H9 (cell line): ENCODE measurements at regions not wholly inside any gene's neighbourhood (a gene's known extent, or its start where the extent isn't known, plus 50 kb on each side); places are given as distances from the start of the nearest gene placed in this dataset.

ENCODE experiments used
- DNase-seq: peaks from one replicate; pipeline ENCODE4 v3.0.0-alpha.2; 2017
- H2AFZ ChIP-seq: one replicate; pipeline ENCODE4 v1.6.1; 2013; ENCODE audit warnings: mild to moderate bottlenecking, low read length, control low read depth, moderate library complexity
- H2AK5ac ChIP-seq: 2 replicates; pipeline ENCODE4 v1.6.1; 2013; ENCODE audit warnings: low read length, control low read depth, mixed read lengths; ENCODE audit not compliant: insufficient read length
- H2BK120ac ChIP-seq: one replicate; pipeline ENCODE4 v1.6.1; 2013; ENCODE audit warnings: low read depth, mild to moderate bottlenecking, low read length, control low read depth, inconsistent platforms; ENCODE audit not compliant: poor library complexity, severe bottlenecking
- H2BK12ac ChIP-seq: 2 replicates; pipeline ENCODE4 v1.6.1; 2013; ENCODE audit warnings: low read length, control low read depth, mixed read lengths, low read depth; ENCODE audit not compliant: insufficient read length
- H2BK15ac ChIP-seq: 2 replicates; pipeline ENCODE4 v1.6.1; 2013; ENCODE audit warnings: low read depth, low read length, control low read depth
- H2BK20ac ChIP-seq: one replicate; pipeline ENCODE4 v1.6.1; 2013; ENCODE audit warnings: low read depth, mild to moderate bottlenecking, low read length, control low read depth, inconsistent platforms; ENCODE audit not compliant: poor library complexity, severe bottlenecking
- H2BK5ac ChIP-seq: 2 replicates; pipeline ENCODE4 v1.6.1; 2013; ENCODE audit warnings: low read length, control low read depth, mixed read lengths; ENCODE audit not compliant: insufficient read length
- H3K14ac ChIP-seq: 2 replicates; pipeline ENCODE4 v1.6.1; 2013; ENCODE audit warnings: low read length, control low read depth; ENCODE audit not compliant: insufficient read depth
- H3K18ac ChIP-seq: 2 replicates; pipeline ENCODE4 v1.6.1; 2013; ENCODE audit warnings: low read depth, mild to moderate bottlenecking, mixed read lengths, low read length, control low read depth; ENCODE audit not compliant: insufficient read length
- H3K23ac ChIP-seq: 2 replicates; pipeline ENCODE4 v1.6.1; 2013; ENCODE audit warnings: low read length, control low read depth, mixed read lengths, low read depth; ENCODE audit not compliant: insufficient read length
- H3K23me2 ChIP-seq: 2 replicates; pipeline ENCODE4 v1.6.1; 2013; ENCODE audit warnings: low read depth, mild to moderate bottlenecking, mixed read lengths, low read length, control low read depth; ENCODE audit not compliant: insufficient read length, poor library complexity, severe bottlenecking
- H3K27ac ChIP-seq: 2 replicates; pipeline ENCODE4 v1.5.1; 2013; ENCODE audit warnings: low read length, control low read depth, mixed read lengths, low read depth; ENCODE audit not compliant: insufficient read length
- H3K27me3 ChIP-seq: 2 replicates; pipeline ENCODE4 v1.6.1; 2013; ENCODE audit warnings: low read length, control low read depth, inconsistent platforms; ENCODE audit not compliant: insufficient read depth
- H3K4ac ChIP-seq: 2 replicates; pipeline ENCODE4 v1.6.1; 2013; ENCODE audit warnings: low read depth, mild to moderate bottlenecking, control low read depth, inconsistent platforms, low read length, moderate library complexity
- H3K4me1 ChIP-seq: 2 replicates; pipeline ENCODE4 v1.6.1; 2013; ENCODE audit warnings: low read length, control low read depth, inconsistent platforms; ENCODE audit not compliant: insufficient read depth
- H3K4me2 ChIP-seq: 2 replicates; pipeline ENCODE4 v1.6.1; 2013; ENCODE audit warnings: low read length, control low read depth, mixed read lengths; ENCODE audit not compliant: insufficient read length, insufficient read depth
- H3K56ac ChIP-seq: 2 replicates; pipeline ENCODE4 v1.6.1; 2013; ENCODE audit warnings: low read depth, mild to moderate bottlenecking, mixed read lengths, low read length, control low read depth; ENCODE audit not compliant: insufficient read length
- H3K79me1 ChIP-seq: 2 replicates; pipeline ENCODE4 v1.6.1; 2013; ENCODE audit warnings: low read depth, mild to moderate bottlenecking, moderate library complexity, low read length, control low read depth, inconsistent platforms; ENCODE audit not compliant: insufficient read depth, poor library complexity, severe bottlenecking
- H3K79me2 ChIP-seq: 2 replicates; pipeline ENCODE4 v1.6.1; 2013; ENCODE audit warnings: low read length, control low read depth, inconsistent platforms; ENCODE audit not compliant: insufficient read depth
- H3K9ac ChIP-seq: 2 replicates; pipeline ENCODE4 v1.6.1; 2013; ENCODE audit warnings: low read length, control low read depth, mixed read lengths; ENCODE audit not compliant: insufficient read length; ENCODE audit errors: extremely low read depth
- H3K9me3 ChIP-seq: one replicate; pipeline ENCODE4 v1.6.1; 2013; ENCODE audit warnings: low read depth, low read length, inconsistent platforms; ENCODE audit not compliant: control insufficient read depth
- H3T11ph ChIP-seq: one replicate; pipeline ENCODE4 v1.6.1; 2013; ENCODE audit warnings: mild to moderate bottlenecking, low read length, control low read depth, inconsistent platforms
- H4K20me1 ChIP-seq: one replicate; pipeline ENCODE4 v1.6.1; 2013; ENCODE audit not compliant: control insufficient read depth, insufficient read length, insufficient read depth
- H4K5ac ChIP-seq: 2 replicates; pipeline ENCODE4 v1.6.1; 2013; ENCODE audit warnings: low read depth, mild to moderate bottlenecking, mixed read lengths, low read length, control low read depth; ENCODE audit not compliant: insufficient read length
- H4K8ac ChIP-seq: replicated peaks from 2 replicates; pipeline ENCODE4 v1.6.1; 2013; ENCODE audit warnings: low read length, control low read depth, mixed read lengths, low read depth; ENCODE audit not compliant: insufficient read length
- H4K91ac ChIP-seq: 2 replicates; pipeline ENCODE4 v1.6.1; 2013; ENCODE audit warnings: low read depth, mild to moderate bottlenecking, moderate library complexity, mixed read lengths, low read length, control low read depth; ENCODE audit not compliant: insufficient read length
- H3K27ac Mint-ChIP-seq, 3 experiments: 2 replicates in 2 of 3; 3 replicates in 1 of 3; pipeline ENCODE4 v1.8.0; 2020 to 2021; ENCODE audit warnings: mixed read lengths in 3 of 3, mild to moderate bottlenecking in 1 of 3, moderate library complexity in 1 of 3
- H3K27me3 Mint-ChIP-seq: 2 replicates; pipeline ENCODE4 v1.8.0; 2021; ENCODE audit warnings: low read depth, mild to moderate bottlenecking, moderate library complexity, mixed read lengths
- H3K36me3 Mint-ChIP-seq, 3 experiments: 2 replicates in 2 of 3; 3 replicates in 1 of 3; pipeline ENCODE4 v1.8.0; 2020 to 2021; ENCODE audit warnings: low read depth in 3 of 3, mixed read lengths in 3 of 3; ENCODE audit not compliant: insufficient read depth in 1 of 3
- H3K4me1 Mint-ChIP-seq, 2 experiments: 2 replicates each; pipeline ENCODE4 v1.8.0; 2020; ENCODE audit warnings: mixed read lengths in 2 of 2
- H3K4me3 Mint-ChIP-seq, 2 experiments: 2 replicates in 1 of 2; 3 replicates in 1 of 2; pipeline ENCODE4 v1.8.0; 2020 to 2021; ENCODE audit warnings: mild to moderate bottlenecking in 2 of 2, mixed read lengths in 2 of 2, moderate library complexity in 1 of 2
- H3K9me3 Mint-ChIP-seq, 2 experiments: 2 replicates in 1 of 2; 3 replicates in 1 of 2; pipeline ENCODE4 v1.8.0; 2020; ENCODE audit warnings: mild to moderate bottlenecking in 2 of 2, mixed read lengths in 2 of 2, moderate library complexity in 1 of 2
- CTCF ChIP-seq: fragments of 200-600 bp; sonication (generic); conservative IDR thresholded peaks from 3 replicates; pipeline ENCODE4 v1.8.0; 2021; ENCODE audit warnings: antibody characterized with exemption, mild to moderate bottlenecking
- WGBS: extraction: QIAGEN DNeasy Blood & Tissue Kit; methylation state at CpG from one replicate; pipeline ENCODE4 v1.1.7; 2013; ENCODE audit warnings: missing lambda C conversion rate, low lambda C conversion rate, mixed read lengths; ENCODE audit not compliant: insufficient read length; ENCODE audit errors: extremely low coverage; 5-methylcytosine and 5-hydroxymethylcytosine counted together

- no peak overlapping the region for H2BK15ac ChIP-seq
- no peaks in the 10 kb centered on the region for H3K9me3 ChIP-seq
- H3K79me2 ChIP-seq = no peaks in the 10 kb centered on the region
- no peak overlapping the region for H3K14ac ChIP-seq
- Mint-ChIP-seq H3K27me3 (no peaks in the 10 kb centered on the region; the same call in 1 of the 2 replicates), H3K4me1 (peaks cover 21 to 34% of the 10 kb centered on the region in 2 experiments), H3K9me3 (peaks cover 18 to 41% of the 10 kb centered on the region in 2 experiments), H3K27ac (peak overlapping the region; percentile 0 to 59 (median 56); a peak in 5 of 7 replicates), H3K36me3 (peaks cover 14 to 35% (median 28%) of the 10 kb centered on the region in 3 experiments), H3K4me3 (peak overlapping the region in 1 of 2 experiments; percentile 3; a peak in 2 of 5 replicates)
- no peak overlapping the region for H2BK12ac ChIP-seq
- H3K4ac ChIP-seq = no peak overlapping the region
- no peak for DNase-seq
- H3K9ac ChIP-seq = no peak overlapping the region
- no peak overlapping the region for H2BK5ac ChIP-seq
- no CpG with 5 or more reads among the region's 1 CpG for WGBS
- no peaks in the 10 kb centered on the region for H3K23me2 ChIP-seq
- no peak overlapping the region for H4K5ac ChIP-seq
- no peak overlapping the region for H2BK120ac ChIP-seq
- H3K23ac ChIP-seq = no peak overlapping the region
- H2AFZ ChIP-seq = no peak overlapping the region
- no peak overlapping the region for H3K27ac ChIP-seq
- 0 out of 2 replicates have a peak, but pooled peaks cover 2% of the 10 kb centered on the region for H3K4me1 ChIP-seq
- H3K18ac ChIP-seq = no peak overlapping the region
- no peak overlapping the region for H2AK5ac ChIP-seq
- H3K4me2 ChIP-seq = peak overlapping the region; percentile 17
- H2BK20ac ChIP-seq = no peak overlapping the region
- H4K20me1 ChIP-seq = no peaks in the 10 kb centered on the region
- TF ChIP-seq CTCF = no peak
- H3T11ph ChIP-seq = no peak overlapping the region
- H3K79me1 ChIP-seq = no peaks in the 10 kb centered on the region
- no peaks in the 10 kb centered on the region for H3K27me3 ChIP-seq
- H3K56ac ChIP-seq = no peak overlapping the region
- H4K8ac ChIP-seq = no peak overlapping the region
- no peak overlapping the region for H4K91ac ChIP-seq
Observed at GRCh38 chr1:87863317-87863716, 534.6 kb downstream of the LMO4 start.
